Skin of body (tissue), 1 donor: ENCODE measurements at regions not wholly inside any gene's neighbourhood (a gene's known extent, or its start where the extent isn't known, plus 50 kb on each side); places are given as distances from the start of the nearest gene placed in this dataset.

Experiments used
- DNase-seq: peaks from one replicate; lab custom pipeline; 2025; lab: John Stamatoyannopoulos, UW

DNA sequence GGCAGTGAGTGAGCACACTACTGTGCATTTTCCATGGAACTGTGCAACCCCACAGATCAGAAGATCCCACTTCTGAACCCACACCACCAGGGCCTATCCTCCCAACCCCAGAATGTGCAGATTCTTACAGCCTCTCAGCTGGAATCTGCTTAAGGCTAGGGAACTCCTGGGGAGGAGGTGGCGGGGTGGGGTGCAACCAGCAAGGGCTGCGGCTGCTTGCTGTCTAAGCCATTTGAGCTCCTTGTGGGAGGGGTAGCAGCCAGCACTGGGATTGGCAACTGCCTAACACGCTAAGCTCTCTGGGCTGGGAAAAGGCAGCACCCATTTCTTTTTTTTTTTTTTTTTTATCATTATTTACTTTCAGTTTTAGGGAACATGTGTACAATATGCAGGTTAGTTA is 353.3 kb downstream of the RAB28 start:
- DNase-seq: no peak

DNA sequence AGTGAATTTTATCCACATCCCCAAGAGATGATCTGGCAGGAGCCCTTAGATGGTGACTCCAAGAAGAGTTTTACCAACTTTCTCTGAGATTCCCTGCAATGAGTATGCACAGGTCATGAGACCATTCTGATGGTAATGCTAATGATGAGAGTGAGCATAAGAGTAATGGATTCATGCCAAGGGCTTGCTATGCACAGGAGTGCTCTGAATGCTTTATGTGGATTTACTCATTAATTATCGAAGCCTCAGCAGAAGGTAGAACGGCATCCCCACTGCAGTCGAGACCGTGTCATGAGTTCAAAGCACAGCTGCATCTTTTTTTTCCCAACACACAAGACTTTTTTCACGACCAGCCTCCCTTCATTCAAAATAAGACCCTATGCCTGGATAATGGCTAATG is 355.0 kb downstream of the RAB28 start:
- DNase-seq: no peak

DNA sequence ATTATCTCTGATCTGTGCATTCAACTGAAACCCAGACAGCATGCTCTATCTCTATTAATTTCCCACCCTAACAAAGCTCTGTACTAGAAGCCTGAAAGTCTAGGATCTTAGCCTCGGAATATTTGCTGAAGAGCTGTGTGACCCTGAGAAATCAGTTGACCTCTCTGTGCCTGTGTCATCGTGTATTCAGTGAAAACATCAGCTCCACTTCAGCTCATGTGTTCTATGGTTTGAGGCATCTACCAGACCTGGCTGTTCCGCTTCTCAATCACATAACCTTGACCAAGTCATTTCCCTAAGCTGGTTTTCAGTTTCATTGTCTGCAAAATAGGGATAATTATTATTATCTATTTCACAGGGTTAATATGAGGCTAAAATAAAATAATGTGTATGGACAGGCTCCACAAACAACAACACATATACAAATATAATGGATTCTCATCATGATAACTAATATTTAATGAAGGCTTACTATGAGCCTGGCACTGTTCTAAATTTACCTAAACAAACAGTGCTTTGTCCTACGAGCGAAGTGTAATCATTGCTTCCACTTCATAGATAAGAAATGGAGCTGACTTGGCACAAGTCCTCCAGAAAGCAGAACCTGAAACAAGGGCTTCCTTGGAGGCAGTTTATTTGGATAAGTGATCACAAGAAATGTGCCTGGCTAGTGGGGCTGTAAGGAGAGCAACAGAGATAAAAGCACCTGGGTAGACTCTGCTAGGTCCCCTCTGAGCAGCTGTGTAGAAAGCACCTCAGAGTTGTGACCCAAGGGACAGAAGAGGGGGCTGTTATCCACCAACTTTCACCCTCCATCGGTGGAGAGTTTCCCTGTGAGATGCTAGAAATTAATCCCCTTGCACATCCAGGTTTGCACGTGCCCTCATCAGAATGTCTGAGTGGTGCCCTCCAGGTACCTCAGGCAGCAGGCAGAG is 356.9 kb downstream of the RAB28 start:
- no peak for DNase-seq

DNA sequence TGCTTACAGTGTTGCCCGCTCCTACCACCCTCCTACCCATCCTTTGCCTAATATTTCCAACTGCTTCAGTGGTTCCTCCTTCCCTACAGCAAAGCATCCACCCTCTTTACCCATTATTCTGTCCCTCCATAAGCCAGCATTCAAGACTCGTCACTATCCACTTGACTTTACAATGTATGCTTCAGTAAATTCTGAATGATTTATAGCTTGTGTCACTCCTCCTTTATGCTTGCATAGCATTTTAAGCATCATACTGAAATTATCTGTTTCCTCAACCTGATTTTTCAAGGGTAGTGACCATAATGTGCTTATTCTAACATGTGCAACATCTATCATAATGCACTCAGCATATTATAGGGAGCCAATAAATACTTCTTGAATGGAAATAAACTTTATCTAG is 365.5 kb downstream of the RAB28 start:
- no peak for DNase-seq

DNA sequence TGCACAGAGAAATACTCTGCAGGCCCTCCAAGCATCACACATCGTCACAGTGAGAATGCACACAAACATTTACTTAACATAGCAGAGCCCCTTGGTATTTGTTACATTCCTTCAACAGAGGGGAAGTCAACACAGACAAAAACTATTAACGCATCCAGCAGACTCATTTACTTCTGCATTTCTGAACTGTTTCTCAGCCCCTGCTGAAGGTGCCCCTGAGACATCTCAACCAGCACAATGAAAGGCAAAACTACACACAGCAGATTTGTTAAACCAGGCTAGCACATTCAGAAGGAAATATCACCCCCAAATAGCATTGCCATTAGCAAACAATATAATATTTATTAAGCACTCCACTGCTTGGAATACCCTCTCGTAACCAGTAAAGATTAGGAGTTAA is 367.0 kb downstream of the RAB28 start:
- no peak for DNase-seq

DNA sequence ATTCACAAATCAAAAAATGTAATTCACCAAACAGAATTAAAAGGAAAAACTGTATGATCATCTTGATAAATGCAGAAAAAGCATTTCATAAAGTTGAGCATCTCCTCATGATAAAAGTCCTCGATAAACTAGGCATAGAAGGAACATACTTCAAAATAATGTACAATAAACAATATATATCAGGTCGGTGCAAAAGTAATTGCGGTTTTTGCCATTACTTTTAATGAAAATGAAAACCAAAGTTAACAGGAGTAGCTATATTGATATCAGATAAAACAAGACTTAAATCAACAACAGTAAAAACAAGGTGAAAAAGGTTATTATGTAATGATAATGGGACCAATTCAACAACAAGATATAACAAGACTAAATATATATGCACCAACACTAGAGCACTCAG is 372.1 kb downstream of the RAB28 start:
- no peak for DNase-seq

DNA sequence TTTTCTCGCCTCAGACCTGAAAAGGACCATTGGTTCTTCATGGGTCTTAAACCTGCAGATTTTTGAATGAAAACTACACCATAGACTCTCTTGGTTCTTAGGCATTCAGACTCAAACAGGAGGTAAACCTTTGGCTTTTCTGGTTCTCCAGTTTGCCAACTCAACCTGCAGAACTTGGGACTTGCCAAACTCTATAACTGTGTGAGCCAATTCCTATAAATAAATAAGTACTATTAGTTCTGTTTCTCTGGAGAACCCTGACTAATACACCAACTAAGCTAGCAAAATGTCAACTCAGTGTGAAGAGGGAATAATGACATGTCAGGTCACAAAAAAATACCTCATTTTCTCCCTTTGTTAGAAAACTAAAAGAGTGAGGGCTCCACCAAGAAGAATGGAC is 374.6 kb downstream of the RAB28 start:
- no peak for DNase-seq

DNA sequence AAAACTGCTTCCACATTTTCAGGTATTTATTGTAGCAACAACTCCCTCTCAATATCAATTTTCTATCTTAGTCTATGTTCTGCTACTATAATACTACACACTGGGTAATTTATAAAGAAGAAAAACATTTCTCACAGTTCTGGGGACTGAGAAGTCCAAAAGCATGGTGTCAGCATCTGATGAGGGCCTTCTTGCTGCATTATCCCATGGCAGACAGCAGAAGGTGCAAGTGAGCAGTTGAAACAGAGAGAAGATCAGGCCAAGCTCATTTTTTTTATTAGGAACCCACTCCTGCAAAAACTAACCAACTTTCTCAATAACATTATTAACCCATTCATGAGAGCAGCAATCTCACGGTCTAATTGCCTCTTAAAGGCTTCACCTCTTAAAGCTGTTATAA is 376.0 kb downstream of the RAB28 start:
- DNase-seq: no peak

DNA sequence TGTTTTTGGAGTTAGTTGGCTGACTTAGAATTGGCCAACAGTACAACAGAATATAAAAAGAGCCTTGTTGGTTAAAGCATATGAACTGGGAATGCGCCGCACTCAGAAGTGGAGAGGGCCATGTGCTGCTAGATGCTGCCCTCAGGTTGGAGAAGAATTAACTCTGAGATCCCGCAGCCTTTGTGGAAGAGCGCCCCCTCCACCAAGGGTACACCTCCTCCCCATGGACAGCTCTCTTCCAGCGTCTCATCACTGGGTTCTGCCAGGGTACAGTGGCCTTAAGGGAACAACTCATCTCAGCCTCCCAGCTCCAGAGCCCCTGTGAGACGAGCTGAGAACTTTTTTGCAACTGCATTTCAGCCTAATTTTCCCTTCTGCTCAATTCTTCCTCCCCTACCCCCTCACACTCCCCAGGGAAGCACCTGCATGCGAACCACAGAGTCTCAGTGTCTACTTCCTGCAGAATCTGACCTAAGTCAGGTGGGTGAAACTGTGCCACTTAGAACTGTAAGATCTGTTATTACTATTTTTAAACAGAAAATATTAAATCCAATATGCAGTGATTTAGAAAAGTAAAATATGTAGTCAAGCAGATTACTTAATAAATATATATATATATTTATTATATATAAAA is 380.6 kb downstream of the RAB28 start:
- DNase-seq: no peak

DNA sequence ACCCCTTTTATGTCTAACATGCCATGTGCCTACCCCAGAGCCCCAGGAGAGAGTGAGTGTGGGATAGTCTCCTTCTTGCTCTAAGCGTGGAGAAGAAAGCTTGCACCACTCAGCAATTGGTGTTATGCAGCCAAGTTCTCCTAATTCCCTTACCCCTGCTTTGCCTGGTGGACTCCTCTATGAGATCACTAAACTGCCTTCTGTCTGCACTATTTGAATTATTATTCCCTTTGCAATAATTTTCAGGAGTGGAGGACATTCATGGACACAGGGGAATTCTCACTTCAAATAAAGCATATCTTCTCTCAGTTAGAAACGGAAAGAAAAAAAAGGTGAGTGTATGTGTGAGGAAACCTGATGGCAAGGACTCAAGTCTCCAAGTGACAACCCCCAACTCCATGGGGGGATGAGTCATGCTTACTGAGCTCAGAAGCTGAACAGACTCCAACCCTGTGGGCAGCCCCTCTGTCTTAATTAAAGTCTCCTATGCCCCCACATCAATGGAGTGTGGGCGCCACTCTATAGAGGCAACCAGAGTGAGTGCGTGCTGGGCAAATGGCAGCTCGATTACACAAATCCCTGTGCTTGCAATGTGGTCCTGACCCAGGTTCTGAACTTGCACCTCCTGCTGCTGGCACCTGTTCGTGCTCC is 381.9 kb downstream of the RAB28 start:
- no peak for DNase-seq

DNA sequence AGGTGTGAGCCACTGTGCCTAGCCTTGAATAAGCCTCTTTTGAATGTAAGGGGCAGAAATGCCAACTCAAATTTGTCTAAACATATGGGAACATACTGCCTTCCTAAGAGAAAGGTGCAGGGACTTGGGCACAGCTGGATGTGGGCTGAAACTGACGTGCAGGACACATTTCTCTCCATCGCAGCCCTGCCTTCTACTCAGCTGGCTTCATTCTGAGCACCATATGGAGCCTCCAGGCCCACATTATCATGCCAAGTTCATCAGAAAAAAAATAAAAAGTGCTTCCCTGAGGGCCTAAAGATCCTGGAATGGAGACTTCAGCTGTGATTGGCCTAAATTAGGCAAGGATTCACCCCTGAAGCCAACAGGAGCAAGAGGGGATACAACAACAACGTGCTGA is 386.2 kb downstream of the RAB28 start:
- DNase-seq: no peak

DNA sequence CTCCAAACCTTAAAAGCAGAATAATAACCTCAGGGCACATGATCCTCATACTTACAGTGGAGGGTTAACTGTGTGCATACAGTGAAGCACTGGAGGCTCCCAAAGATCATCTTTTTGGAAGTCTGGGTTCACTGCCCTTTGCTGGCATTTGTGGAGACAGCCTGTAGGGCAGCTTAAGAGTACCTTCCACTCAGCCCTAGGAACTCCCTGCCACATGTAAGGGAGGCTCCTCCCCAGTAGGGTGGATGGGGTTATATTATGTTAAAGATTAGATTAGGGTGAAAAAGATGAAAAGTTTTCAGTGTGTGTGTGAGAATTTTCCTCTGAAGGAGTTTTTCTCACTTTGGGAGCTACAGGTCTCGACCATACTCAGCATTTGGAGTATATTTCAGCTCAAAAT is 388.4 kb downstream of the RAB28 start:
- DNase-seq: no peak

DNA sequence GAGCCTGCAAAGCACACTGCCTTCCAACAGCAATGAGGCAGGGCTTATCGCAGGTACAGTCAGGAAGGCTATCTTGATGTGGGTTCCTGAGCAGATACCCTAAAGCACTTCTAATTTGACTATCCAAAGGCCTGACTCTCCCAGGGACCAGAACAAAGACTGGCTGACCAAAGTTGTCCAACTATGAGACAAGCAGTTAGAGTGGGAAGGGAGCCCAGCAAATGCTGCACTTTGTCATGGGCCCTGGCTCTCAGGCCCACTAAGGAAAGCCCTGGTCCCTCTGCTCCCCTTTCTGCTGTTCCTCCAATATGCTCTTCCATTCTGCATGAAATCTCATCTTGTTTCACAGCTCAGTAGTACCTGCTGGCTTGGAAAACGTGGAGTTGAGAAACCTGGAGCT is 391.0 kb downstream of the RAB28 start:
- no peak for DNase-seq

DNA sequence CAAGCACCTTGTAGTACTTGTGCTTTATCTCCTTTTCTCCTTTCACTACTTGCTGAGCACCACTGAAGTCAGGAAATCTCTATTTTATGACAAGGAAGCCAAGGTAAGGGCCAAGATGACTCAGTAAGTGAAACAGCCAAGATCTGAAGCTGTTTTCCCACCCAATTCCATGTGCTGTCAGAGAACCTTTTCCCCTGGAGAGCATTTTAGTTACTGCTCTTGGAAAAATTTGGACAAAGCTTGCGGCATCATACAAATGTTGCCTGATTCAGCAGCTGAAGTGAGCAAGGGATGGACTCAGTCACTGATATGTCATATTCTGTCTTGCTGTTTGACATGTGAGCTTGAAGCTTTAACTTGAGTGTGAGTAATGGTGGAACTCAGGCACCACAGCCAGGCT is 391.4 kb downstream of the RAB28 start:
- peak; percentile 35 for DNase-seq

DNA sequence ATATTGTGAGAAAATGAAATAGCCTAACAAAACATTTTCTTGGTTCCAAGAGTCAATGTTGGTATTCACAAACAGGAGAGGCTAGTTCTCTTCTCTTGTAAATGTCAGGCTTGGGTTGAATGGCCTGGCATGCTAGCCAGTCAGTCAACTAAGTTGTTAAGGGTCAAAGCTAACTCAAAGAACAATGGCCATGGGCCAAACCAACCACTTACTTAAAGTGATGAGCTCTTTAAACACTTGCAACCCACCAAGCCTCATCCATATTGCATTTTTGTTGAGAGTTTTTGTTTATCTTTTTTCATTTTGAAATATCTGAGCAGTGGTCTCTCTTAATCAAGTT is 394.5 kb downstream of the RAB28 start:
- no peak for DNase-seq

DNA sequence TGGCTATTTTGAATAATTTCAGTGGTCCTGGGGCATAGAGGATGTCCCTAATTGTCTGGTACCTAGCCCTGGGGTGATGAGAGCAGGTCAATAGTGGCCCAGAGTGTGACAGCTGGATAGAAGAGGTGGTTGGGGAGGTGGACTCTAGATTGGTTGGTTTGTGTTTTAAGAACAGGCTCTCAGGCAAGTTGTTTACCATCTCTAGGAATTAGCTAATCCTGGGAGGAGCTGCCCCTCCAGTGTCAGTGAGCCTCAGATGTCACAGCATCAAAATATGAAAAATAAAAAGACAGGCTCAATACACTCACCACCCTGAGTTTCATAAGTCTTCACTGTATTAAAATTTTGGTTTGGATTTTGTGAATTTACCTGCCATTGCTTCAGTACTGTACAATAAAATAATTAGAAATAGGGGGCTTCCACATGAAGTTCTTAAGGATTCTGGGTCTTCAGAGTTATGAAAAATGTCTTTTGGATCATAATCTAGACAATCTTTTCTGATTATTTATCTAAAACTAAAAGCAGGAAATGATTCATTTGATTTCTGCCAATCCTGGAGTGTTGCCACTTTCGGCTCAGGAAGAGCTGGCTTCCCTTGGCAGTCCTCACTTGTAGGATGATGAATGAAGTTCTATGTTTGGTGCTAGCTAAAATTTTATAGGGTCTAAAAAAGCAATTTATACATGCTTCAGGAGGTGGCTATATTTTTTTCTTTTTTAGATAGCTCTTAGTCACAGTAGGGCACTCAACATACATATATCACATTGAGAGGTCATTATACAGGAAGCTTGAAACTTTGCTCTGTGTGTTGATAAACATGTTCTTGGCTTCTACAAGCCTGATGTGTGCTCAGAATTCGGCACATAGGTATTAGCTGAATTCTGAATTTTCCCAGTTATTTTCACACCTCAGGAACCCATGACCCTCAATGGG is 395.1 kb downstream of the RAB28 start:
- no peak for DNase-seq

DNA sequence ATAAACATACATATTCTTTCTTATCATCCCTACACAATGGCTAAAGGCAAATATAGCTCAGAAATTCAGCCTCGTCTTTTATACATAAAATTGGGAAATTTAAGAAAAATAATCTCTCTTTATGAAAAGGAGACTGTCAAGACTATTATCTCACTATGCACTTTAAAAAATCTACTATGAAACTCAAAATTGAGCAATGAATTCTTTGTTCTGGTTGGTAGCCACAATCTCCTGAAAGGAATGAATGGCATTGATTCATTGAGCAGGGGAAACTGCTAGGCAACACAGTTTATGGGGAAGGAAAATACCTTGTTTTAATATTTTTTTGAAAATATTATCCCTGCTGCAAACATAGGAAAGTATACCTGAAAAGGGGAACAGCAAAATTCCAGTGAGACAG is 397.1 kb downstream of the RAB28 start:
- no peak for DNase-seq

DNA sequence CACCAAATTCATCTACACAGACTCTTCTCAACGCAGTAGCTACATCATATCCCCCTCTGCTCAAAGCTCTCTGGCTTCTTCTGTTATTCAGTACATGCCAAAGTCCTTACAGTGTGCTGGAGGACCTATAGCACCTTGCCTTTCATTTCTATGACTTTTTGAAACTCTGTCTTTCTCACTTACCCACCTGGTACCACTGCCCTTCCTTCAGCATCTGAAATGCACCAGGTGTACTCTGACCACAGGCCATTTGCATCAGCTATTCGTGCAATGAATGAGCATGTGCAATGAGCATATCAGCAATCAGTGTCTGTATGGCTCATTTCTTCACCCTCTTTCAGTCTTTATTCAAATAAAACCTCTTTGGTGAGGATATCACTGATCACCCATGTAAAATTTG is 399.9 kb downstream of the RAB28 start:
- DNase-seq: no peak

DNA sequence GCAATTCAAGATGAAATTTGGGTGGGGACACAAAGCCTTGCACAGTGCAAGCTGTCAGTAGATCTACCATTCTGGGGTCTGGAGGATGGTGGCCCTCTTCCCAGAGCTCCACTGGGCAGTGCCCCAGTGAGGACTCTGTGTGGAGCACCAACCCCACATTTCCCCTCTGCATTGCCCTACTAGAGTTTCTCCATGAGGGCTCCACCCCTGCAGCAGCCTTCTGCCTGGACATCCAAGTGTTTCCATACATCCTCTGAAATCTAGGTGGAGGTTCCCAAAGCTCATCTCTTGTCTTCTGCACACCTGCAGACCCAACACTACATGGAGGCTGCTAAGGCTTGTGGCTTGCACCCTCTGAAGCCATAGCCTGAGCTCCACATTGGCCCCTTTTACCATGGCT is 402.3 kb downstream of the RAB28 start:
- DNase-seq: no peak

DNA sequence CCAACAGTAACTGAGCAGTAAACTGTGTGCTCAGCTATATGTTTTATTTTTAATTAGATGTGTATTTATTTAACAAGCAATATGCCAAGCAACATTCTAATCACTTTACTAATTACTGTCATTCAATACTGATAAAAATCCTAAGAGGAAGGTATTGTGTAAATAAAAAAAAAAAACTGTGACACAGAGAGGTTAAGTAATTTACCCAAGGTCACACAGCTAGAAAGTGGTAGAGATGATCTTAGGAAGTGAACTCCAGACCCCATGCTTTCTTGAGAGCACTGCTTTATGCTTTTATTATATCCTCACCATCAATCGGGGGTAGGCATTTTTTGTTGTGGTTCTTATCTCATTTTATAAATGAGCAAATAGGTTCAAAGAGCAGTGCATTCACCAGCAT is 417.1 kb downstream of the RAB28 start:
- DNase-seq: no peak

DNA sequence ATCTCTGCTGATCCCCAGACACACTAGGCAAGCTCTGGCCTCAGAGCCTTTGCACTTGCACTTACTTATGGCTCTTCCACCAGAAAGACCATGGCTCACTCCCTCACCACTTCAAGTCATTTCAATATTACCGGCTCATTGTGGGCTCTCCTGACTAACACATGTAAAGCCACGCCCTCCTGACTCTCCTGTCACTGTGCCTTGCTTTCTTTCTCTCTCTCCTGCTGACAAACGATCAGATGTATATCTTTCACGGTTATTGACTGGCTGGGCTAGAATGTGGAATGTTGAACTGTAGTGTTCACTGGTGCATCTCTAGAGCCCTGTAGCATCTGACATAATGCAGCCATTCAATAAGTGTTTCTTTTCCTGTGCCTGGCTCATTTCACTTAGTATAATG is 425.1 kb downstream of the RAB28 start:
- DNase-seq: no peak
